HTR-8/SVneo (cell line): ENCODE measurements at regions not wholly inside any gene's neighbourhood (a gene's known extent, or its start where the extent isn't known, plus 50 kb on each side); places are given as distances from the start of the nearest gene placed in this dataset.
"Not testable (repeated sequence)": the region's sequence is repeated elsewhere in the genome, so short reads cannot be mapped to it uniquely, and the experiment has no call there.

Experiments
- DNase-seq: peaks from one replicate; pipeline ENCODE4 v3.0.0; 2011; ENCODE audit warnings: low spot score, mixed read lengths; ENCODE audit not compliant: insufficient read length
- FAIRE-seq: peaks from 2 replicates; lab custom pipeline; 2011; peaks lifted over from hg19 to GRCh38; lab: Jason Lieb, UNC

DNA sequence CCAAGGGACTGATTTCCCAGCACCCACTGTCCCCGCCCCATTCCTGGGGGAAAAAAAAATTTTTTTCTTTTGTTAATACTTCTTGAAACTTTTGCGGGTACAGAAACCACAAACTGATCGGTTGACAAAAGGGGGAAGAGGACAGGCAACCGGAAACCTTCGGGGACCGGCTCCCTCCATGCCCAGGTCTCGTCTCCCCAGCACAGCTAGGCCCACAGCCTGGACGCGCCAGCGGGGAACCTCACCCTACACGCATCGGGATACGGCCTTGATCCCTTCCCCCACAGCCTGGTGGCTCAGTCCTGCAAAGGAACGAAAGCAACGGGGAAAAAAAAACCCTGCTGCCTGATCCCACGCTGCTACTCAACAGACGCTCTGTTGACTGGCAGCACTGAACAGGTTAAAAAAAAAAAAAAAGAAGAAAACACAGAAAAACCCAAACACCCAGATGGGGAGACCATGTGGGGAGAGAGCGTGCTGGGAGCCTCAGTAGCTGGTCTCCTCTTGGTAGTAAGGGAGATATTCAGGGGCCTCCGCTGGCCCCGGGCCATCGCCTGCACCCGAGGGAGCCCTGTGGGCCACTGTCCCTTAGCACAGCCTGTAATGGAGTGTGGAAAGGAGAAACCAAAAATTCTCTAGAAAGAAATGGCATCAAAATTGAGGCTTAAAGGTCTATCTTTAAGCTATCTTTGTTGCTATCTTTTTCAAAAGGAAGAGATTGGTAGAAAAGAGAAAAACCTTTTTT is 185.7 kb downstream of the POTEC start:
- not testable (repeated sequence) for DNase-seq, FAIRE-seq

DNA sequence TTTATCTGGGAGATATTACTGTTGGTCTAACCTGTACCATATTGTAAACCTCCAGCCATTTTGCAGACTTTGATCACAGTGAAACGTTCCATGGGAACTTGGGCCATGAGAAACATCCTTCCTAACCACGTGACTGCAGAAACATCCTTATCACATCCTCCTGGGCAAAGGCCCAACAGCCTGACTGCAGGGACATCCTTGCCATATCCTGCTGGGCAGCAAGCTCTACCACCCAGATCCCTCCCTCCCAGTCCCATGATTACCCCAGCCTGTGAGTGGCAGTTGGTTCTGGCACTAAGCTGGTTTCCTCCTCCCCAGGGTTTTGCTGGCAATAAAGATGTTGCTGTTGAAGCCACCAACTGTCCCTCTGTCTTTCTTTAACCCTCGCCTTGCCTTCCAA is 201.2 kb downstream of the POTEC start:
- not testable (repeated sequence) for DNase-seq, FAIRE-seq

DNA sequence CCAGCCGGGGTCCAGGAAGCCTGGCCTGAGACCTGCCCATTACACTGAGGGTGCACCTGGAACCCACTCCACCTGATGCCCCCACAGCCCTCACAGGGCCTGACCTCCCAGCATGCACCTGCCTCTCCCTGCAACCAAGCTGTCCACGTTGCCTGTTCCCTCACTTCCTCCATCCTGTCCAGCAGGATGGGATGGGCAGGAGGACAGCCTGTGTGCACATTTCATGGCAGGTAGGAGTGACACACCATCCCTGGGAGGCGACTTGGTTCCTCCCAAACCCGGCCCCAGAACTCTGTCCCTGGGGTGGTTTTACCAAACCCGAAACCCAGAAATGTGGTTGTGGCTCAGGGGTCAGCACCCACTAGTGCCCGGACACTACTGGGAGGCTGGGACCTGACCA is 203.8 kb upstream of the ZNF519 start:
- not testable (repeated sequence) for DNase-seq, FAIRE-seq

DNA sequence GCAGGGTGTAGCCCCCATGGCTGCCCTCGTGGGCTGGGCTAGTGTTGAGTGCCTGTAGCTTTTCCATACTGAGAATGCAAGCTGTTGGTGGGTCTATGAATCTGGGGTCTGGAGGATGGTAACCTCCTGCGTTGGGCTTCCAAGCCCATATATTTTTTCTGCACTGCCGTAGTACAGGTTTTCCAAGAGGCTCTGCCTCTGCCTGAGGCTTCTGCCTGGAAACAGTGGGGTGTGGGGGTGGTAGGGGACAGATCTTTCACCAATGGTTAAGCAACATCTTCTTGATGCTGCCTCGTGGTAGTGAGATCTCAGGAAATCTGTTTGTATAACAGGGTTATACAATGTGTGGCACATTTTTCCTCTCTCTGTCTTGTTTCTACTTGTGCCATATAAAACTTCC is 189.0 kb upstream of the ZNF519 start:
- FAIRE-seq, DNase-seq: not testable (repeated sequence)

DNA sequence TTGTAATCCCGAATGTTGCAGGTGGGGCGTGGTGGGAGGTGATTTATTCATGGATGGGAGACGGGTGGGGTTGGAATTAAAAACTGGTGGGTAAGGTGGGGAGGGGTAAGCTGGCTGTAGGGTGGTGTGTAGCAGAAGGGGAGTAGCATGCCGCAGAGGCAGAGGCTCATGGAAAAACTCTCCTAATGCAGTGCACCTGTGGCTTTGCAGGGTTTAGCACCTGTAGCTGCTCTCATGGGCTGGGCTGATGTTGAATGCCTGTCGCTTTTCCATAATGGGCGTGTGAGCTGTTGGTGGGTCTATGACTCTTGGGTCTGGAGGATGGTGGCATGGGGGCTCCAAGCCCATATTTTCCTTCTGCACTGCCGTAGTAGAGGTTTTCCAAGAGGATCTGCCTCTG is 169.0 kb upstream of the ZNF519 start:
- not testable (repeated sequence) for FAIRE-seq, DNase-seq

DNA sequence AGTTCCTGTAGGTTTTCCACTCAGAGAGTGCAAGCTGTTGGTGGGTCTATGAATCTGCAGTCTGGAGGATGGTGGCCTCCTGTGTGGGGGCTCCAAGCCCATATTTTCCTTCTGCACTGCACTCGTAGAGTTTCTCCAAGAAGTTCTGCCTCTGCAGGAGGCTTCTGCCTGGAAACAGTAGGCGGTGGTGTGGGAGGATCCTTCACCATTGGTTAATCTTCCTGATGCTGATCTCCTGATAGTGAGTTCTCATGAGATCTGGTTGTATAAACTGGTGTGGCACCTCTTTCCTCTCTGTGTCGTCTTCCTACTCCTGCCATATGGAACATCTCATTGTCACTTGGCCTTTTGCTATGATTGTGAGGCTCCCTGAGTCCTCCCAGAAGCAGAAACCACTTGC is 162.8 kb upstream of the ZNF519 start:
- not testable (repeated sequence) for FAIRE-seq, DNase-seq

DNA sequence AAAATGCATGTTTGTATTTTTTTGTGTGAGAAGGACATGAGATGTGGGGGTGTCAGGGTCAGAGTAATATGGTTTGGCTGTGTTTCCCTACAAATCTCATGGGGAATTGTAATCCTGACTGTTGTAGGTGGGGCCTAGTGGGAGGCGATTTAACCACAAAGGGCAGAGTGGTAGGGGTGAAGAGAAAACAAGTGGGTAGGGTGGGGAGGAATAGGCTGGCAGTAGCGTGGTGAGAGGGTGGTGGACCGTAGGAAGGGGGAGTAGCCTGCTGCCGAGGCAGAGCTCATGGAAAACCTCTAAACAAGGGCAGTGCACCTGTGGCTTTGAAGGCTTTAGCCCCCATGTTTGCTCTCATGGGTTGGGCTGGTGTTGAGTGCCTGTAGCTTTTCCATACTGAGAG is 152.8 kb upstream of the ZNF519 start:
- FAIRE-seq (no peak), DNase-seq (no peak)

DNA sequence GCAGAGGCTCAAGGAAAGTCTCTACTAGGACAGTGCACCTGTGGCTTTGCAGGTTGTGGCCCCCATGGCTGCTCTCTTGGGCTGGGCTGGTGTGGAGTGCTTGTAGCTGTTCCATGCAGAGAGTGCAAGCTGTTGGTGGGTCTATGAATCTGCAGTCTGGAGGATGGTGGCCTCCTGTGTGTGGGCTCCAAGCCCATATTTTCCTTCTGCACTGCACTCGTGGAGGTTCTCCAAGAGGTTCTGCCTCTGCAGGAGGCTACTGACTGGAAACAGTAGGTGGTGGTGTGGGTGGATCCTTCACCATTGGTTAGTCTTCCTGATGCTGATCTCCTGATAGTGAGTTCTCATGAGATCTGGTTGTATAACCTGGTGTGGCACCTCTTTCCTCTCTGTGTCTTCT is 143.2 kb upstream of the ZNF519 start:
- DNase-seq, FAIRE-seq: not testable (repeated sequence)

DNA sequence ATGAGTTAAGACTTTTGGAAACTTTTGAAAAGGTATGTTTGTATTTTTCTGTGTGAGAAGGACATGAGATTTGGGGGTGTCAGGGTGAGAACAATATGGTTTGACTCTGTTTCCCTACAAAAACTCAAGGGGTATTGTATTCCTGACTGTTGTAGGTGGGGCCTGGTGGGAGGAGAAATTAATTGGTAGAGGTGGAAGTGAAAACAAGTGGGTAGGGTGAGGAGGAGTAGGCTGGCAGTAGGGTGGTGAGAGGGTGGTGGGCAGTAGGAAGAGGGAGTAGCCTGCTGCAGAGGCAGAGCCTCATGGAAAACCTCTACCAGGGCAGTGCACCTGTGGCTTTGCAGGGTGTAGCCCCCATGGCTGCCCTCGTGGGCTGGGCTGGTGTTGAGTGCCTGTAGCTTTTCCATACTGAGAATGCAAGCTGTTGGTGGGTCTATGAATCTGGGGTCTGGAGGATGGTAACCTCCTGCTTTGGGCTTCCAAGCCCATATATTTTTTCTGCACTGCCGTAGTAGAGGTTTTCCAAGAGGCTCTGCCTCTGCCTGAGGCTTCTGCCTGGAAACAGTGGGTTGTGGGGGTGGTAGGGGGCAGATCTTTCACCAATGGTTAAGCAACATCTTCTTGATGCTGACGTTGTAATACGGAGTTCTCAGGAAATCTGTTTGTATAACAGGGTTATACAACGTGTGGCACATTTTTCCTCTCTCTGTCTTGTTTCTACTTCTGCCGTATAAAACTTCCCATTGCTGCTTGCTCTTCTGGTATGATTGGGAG is 133.6 kb upstream of the ZNF519 start:
- not testable (repeated sequence) for FAIRE-seq, DNase-seq

DNA sequence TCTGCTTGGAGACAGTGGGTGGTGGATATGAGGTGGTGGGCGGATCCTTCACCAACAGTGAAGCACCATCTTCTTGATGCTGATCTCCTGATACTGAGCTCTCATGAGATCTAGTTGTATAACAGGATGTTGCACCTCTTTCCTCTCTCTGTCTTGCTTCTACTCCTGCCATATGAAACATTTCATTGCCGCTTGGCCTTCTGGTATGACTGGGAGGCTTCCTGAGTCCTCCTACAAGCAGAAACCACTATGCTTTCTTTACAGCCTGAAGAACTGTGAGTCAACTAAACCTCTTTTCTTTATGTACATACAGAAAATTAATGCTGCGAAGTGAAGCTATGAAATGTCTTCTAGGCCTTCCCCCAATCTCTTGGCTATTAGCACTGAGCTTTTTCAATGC is 130.6 kb upstream of the ZNF519 start:
- not testable (repeated sequence) for FAIRE-seq, DNase-seq

DNA sequence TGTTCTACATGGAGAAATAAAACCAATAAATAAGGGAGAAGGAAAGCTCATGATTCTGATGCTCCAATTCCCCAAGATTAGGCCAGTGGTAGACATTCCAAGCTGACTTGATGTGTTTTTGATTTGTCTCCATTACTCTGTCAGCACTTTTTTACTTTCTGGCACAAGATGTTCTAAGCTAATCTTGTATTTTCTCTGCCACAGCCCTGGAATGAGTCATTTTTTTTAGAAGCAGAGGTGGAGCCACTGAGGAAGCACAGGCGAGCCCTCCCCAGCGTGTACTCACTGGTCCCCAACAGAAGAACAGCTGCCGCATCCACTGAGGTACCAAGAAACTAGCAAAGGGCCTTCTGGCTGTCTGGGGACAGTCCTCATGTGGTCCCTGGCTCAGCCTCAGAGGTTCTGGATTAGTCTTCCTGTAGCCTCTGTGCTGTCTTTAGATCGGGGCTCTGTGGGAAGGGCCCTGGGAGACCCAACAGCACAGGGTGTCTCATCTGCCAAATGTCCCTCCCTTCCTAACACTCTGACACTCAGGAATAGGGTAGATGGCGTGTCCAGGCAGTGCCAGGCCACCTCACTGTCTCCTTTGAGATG is 117.9 kb upstream of the ZNF519 start:
- not testable (repeated sequence) for DNase-seq, FAIRE-seq

DNA sequence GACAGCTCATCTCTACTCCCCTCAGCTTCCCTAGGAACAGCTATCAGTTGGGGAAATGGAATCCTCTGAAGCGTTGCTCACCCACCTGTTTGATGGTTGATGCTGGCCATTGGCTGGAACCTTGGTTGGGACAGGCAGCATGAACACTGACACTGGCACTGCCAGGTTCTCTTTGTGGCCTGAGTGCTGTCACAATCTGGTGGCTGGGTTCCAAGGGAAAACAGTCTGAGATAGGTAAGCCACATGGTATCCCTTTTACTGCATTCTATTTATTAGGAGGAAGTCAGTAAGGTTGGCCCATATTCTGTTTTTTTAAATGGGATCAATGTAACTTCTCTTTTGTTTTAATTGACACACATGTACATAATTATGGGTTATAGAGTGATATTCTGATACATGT is 107.0 kb upstream of the ZNF519 start:
- FAIRE-seq = not testable (repeated sequence)

DNA sequence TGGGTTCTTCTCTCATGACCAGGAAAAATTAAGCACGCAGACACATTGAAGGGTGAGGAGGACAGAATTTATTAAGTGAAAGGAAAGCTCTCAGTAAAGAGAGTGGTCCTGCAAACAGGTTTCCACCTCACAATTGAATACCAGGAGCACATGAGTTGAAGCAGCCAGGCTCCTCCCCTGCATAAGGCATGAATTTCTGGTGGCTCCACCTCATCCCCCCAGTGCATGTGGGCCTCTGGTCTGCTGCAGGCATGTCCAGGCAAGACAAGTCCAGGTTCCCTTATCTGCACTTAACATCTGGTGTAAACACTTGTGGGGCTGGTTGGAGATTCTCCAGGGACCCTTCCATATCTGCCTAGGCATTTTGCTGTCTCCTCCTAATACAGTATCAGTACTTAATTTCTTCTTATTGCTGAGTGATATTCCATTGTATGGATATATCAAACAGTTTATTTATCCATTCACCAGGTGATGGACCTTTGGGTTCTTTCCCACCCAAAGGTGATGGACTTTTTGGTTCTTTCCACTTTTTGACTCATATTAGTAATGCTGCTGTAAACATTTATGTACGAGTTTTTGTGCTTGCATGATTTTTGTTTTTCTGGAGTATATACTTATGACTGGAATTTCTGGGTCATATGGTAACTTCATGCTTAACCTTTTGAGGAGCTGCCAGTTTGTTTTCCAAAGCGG is 104.3 kb upstream of the ZNF519 start:
- not testable (repeated sequence) for FAIRE-seq, DNase-seq

More for the DNA sequence above, 107.0 kb upstream of the ZNF519 start:
- DNase-seq = not testable (repeated sequence)

DNA sequence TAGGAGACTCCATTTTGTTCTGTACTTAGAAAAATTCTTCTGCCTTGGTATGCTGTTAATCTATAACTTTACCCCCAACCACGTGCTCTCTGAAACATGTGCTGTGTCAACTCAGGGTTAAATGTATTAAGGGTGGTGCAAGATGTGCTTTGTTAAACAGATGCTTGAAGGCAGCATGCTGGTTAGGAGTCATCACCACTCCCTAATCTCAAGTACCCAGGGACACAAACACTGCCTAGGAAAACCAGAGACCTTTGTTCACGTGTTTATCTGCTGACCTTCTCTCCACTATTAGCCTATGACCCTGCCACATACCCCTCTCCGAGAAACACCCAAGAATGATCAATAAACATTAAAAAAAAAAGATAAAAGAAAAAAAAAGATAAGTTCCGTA is 93.0 kb upstream of the ZNF519 start:
- not testable (repeated sequence) for DNase-seq, FAIRE-seq

DNA sequence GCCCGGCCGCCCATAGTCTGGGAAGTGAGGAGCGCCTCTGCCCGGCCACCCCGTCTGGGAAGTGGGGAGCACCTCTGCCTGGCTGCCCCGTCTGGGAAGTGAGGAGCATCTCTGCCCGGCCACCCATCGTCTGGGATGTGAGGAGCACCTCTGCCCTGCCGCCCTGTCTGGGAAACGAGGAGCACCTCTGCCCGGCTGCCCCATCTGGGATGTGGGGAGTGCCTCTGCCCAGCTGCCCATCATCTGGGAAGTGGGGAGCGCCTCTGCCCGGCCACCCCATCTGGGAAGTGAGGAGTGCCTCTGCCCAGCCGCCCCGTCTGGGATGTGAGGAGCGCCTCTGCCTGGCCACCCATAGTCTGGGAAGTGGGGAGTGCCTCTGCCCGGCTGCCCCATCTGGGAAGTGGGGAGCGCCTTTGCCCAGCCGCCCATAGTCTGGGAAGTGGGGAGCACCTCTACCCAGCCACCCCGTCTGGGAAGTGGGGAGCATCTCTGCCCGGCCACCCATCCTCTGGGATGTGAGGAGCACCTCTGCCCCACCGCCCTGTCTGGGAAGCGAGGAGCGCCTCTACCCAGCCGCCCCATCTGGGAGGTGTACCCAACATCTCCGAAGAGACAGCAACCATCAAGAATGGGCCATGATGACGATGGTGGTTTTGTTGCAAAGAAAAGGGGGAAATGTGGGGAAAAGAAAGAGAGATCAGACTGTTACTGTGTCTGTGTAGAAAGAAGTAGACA is 92.5 kb upstream of the ZNF519 start:
- not testable (repeated sequence) for DNase-seq

DNA sequence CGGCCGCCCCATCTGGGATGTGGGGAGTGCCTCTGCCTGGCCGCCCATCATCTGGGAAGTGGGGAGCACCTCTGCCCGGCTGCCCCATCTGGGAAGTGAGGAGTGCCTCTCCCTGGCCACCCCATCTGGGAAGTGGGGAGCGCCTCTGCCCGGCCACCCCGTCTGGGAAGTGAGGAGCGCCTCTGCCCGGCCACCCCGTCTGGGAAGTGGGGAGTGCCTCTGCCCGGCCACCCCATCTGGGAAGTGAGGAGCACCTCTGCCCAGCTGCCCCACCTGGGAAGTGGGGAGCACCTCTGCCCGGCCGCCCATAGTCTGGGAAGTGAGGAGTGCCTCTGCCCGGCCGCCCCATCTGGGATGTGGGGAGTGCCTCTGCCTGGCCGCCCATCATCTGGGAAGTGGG is 91.7 kb upstream of the ZNF519 start:
- DNase-seq, FAIRE-seq: not testable (repeated sequence)

More for the DNA sequence above, 92.5 kb upstream of the ZNF519 start:
- FAIRE-seq = not testable (repeated sequence)

DNA sequence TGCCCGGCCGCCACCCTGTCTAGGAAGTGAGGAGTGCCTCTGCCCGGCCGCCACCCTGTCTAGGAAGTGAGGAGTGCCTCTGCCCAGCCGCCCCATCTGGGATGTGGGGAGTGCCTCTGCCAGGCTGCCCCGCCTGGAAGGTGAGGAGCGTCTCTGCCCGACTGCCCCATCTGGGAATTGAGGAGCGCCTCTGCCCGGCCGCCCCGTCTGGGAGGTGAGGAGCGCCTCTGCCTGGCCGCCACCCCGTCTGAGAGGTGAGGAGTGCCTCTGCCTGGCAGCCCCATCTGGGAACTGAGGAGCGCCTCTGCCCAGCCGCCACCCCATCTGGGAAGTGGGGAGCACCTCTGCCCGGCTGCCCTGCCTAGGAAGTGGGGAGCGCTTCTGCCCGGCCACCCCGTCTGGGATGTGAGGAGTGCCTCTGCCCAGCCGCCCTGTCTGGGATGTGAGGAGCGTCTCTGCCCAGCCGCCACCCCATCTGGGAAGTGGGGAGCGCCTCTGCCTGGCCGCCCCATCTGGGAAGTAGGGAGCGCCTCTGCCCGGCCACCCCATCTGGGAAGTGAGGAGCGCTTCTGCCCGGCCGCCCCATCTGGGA is 91.1 kb upstream of the ZNF519 start:
- DNase-seq, FAIRE-seq: not testable (repeated sequence)

DNA sequence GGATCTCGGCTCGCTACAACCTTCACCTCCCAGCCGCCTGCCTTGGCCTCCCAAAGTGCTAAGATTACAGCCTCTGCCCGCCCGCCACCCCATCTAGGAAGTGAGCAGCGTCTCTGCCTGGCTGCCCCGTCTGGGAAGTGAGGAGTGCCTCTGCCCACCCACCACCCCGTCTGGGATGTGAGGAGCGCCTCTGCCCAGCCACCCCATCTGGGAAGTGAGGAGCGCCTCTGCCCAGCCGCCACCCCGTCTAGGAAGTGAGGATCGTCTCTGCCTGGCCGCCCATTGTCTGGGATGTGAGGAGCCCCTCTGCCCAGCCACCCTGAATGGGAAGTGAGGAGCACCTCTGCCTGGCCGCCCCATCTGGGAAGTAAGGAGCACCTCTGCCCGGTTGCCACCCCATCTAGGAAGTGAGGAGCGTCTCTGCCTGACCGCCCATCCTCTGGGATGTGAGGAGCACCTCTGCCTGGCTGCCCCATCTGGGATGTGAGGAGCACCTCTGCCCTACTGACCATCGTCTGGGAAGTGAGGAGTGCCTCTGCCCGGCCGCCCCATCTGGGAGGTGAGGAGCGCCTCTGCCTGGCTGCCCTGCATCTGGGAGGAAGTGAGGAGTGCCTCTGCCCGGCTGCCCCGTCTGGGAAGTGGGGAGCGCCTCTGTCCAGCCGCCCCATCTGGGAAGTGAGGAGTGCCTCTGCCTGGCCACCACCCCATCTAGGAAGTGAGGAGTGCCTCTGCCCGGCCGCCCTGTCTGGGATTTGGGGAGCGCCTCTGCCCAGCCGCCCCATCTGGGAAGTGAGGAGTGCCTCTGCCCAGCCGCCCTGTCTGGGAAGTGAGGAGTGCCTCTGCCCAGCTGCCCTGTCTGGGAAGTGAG is 90.4 kb upstream of the ZNF519 start:
- not testable (repeated sequence) for FAIRE-seq

More for the DNA sequence above, 90.4 kb upstream of the ZNF519 start:
- not testable (repeated sequence) for DNase-seq
